H1 (cell line): ENCODE measurements at regions not wholly inside any gene's neighbourhood (a gene's known extent, or its start where the extent isn't known, plus 50 kb on each side); places are given as distances from the start of the nearest gene placed in this dataset.

Experiments
- POLR2AphosphoS5 ChIP-seq: IDR thresholded peaks from 2 replicates; pipeline ENCODE4 v1.6.1; 2011; ENCODE audit warnings: low read depth, low read length
- SIRT6 ChIP-seq: IDR thresholded peaks from one replicate; pipeline ENCODE4 v1.7.1; 2012; ENCODE audit warnings: low read length, inconsistent platforms
- TF ChIP-seq, protein P1 (sequence below): fragments of 300-600 bp; sonication (generic); IDR thresholded peaks from 2 replicates; pipeline ENCODE4 v1.7.1; 2012; ENCODE audit warnings: low read length, moderate library complexity, mild to moderate bottlenecking, inconsistent platforms; ENCODE audit not compliant: insufficient replicate concordance

DNA sequence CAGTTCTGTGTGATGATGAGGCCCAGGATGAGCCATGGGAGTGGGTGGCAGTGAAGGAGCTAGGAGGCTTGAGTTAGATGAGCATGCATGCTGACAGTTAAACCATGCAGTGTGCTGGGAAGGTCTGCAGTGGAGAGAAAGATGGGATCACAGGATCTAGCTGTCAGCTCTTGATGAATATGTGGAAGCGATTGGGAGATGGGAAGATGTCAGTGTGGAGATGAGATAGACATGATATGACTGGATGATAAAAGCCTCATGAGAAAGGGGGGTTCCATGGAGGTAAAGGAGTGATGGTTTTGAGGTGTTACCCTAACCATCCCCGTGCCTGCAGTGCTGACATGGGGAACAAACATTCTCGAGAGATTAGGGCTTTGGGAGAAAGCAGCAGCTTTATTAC is 165.0 kb upstream of the CTBP2 start (continued):
- TF ChIP-seq, protein P1, sequence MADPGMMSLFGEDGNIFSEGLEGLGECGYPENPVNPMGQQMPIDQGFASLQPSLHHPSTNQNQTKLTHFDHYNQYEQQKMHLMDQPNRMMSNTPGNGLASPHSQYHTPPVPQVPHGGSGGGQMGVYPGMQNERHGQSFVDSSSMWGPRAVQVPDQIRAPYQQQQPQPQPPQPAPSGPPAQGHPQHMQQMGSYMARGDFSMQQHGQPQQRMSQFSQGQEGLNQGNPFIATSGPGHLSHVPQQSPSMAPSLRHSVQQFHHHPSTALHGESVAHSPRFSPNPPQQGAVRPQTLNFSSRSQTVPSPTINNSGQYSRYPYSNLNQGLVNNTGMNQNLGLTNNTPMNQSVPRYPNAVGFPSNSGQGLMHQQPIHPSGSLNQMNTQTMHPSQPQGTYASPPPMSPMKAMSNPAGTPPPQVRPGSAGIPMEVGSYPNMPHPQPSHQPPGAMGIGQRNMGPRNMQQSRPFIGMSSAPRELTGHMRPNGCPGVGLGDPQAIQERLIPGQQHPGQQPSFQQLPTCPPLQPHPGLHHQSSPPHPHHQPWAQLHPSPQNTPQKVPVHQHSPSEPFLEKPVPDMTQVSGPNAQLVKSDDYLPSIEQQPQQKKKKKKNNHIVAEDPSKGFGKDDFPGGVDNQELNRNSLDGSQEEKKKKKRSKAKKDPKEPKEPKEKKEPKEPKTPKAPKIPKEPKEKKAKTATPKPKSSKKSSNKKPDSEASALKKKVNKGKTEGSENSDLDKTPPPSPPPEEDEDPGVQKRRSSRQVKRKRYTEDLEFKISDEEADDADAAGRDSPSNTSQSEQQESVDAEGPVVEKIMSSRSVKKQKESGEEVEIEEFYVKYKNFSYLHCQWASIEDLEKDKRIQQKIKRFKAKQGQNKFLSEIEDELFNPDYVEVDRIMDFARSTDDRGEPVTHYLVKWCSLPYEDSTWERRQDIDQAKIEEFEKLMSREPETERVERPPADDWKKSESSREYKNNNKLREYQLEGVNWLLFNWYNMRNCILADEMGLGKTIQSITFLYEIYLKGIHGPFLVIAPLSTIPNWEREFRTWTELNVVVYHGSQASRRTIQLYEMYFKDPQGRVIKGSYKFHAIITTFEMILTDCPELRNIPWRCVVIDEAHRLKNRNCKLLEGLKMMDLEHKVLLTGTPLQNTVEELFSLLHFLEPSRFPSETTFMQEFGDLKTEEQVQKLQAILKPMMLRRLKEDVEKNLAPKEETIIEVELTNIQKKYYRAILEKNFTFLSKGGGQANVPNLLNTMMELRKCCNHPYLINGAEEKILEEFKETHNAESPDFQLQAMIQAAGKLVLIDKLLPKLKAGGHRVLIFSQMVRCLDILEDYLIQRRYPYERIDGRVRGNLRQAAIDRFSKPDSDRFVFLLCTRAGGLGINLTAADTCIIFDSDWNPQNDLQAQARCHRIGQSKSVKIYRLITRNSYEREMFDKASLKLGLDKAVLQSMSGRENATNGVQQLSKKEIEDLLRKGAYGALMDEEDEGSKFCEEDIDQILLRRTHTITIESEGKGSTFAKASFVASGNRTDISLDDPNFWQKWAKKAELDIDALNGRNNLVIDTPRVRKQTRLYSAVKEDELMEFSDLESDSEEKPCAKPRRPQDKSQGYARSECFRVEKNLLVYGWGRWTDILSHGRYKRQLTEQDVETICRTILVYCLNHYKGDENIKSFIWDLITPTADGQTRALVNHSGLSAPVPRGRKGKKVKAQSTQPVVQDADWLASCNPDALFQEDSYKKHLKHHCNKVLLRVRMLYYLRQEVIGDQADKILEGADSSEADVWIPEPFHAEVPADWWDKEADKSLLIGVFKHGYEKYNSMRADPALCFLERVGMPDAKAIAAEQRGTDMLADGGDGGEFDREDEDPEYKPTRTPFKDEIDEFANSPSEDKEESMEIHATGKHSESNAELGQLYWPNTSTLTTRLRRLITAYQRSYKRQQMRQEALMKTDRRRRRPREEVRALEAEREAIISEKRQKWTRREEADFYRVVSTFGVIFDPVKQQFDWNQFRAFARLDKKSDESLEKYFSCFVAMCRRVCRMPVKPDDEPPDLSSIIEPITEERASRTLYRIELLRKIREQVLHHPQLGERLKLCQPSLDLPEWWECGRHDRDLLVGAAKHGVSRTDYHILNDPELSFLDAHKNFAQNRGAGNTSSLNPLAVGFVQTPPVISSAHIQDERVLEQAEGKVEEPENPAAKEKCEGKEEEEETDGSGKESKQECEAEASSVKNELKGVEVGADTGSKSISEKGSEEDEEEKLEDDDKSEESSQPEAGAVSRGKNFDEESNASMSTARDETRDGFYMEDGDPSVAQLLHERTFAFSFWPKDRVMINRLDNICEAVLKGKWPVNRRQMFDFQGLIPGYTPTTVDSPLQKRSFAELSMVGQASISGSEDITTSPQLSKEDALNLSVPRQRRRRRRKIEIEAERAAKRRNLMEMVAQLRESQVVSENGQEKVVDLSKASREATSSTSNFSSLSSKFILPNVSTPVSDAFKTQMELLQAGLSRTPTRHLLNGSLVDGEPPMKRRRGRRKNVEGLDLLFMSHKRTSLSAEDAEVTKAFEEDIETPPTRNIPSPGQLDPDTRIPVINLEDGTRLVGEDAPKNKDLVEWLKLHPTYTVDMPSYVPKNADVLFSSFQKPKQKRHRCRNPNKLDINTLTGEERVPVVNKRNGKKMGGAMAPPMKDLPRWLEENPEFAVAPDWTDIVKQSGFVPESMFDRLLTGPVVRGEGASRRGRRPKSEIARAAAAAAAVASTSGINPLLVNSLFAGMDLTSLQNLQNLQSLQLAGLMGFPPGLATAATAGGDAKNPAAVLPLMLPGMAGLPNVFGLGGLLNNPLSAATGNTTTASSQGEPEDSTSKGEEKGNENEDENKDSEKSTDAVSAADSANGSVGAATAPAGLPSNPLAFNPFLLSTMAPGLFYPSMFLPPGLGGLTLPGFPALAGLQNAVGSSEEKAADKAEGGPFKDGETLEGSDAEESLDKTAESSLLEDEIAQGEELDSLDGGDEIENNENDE: no peak
- TF ChIP-seq POLR2AphosphoS5 (no peak), SIRT6 (no peak)
